Right lobe of liver (tissue), 6 donors: ENCODE measurements at regions not wholly inside any gene's neighbourhood (a gene's known extent, or its start where the extent isn't known, plus 50 kb on each side); places are given as distances from the start of the nearest gene placed in this dataset.

Source experiments
- ATAC-seq, 4 donors: fragments of 200-7000 bp; cut with Tn5 transposase; one replicate each; pipeline ENCODE4 v1.9.1; 2020; ENCODE audit warnings: mild to moderate bottlenecking in 4 of 4, moderate library complexity in 4 of 4
- DNase-seq, 3 donors: peaks; one replicate each; pipeline ENCODE4 v3.0.0-alpha.2; 2020
- H3K27ac ChIP-seq, 3 donors: fragments of 200-600 bp; one replicate each; pipeline ENCODE4 v1.8.0; 2022
- H3K27me3 ChIP-seq, 2 donors: fragments of 200-600 bp; one replicate each; pipeline ENCODE4 v1.8.0; 2022
- H3K36me3 ChIP-seq, 4 donors: fragments of 200-600 bp; sonication (generic) in 1 of 4; one replicate each; pipeline versions ENCODE4 v1.5.1 to v1.8.0; 2017 to 2022; ENCODE audit warnings: control low read depth in 1 of 4
- H3K4me1 ChIP-seq, 4 donors: fragments of 200-600 bp; sonication (generic) in 1 of 4; one replicate each; pipeline versions ENCODE4 v1.5.1 to v1.8.0; 2017 to 2022; ENCODE audit warnings: control low read depth in 1 of 4
- H3K4me3 ChIP-seq, 3 donors: fragments of 200-600 bp; one replicate each; pipeline ENCODE4 v1.8.0; 2022
- H3K9me3 ChIP-seq, 4 donors: fragments of 200-600 bp; sonication (generic) in 1 of 4; one replicate each; pipeline versions ENCODE4 v1.5.1 to v1.8.0; 2017 to 2022; ENCODE audit warnings: control low read depth in 1 of 4
- CTCF ChIP-seq, 4 donors: fragments of 200-600 bp in 3 of 4; fragments of 450-650 bp in 1 of 4; IDR thresholded peaks; one replicate each; pipeline versions ENCODE4 v1.5.1 to v1.8.0; 2016 to 2022; ENCODE audit warnings: antibody characterized with exemption in 4 of 4, mild to moderate bottlenecking in 2 of 4
- POLR2A ChIP-seq: fragments of 450-650 bp; IDR thresholded peaks from one replicate; pipeline ENCODE4 v1.6.1; 2017; ENCODE audit warnings: antibody characterized with exemption, mild to moderate bottlenecking
- WGBS: methylation state at CpG from one replicate; pipeline ENCODE4 v1.1.6; 2018; ENCODE audit warnings: low coverage, low lambda C conversion rate; ENCODE audit not compliant: insufficient coverage; ENCODE audit errors: missing lambda C conversion rate; 5-methylcytosine and 5-hydroxymethylcytosine counted together
- intact Hi-C, 2 donors: fragments of 100-400 bp; cut with DNase I; formaldehyde crosslinking; loops; one replicate each; pipeline versions ENCODE4 v1.11.2 to v1.14.1; 2022
- donor health status: DM: no; HTN: yes; CAD: no.
- donor health status: DM: no; HTN: no; CAD: no.
- donor health status: DM: no; HTN: no; CAD: no.
- donor health status: DM: no; HTN: yes; CAD: no.
- donor health status: DM: no; HTN: yes; CAD: no.

- no peaks in the 10 kb centered on the region for H3K4me1 ChIP-seq
- no peaks in the 10 kb centered on the region for H3K9me3 ChIP-seq
- no peak overlapping the region for H3K4me3 ChIP-seq
- H3K27ac ChIP-seq, result no peak overlapping the region
- intact Hi-C loops, result no loop called here
- H3K27me3 ChIP-seq, result no peaks in the 10 kb centered on the region
- no peaks in the 10 kb centered on the region for H3K36me3 ChIP-seq
- DNase-seq, result no peak
- ATAC-seq, result no peak
- no peak for TF ChIP-seq POLR2A
- TF ChIP-seq CTCF (IDR thresholded peaks at IDR 0.05), result no peak
- WGBS, result 15% methylated on average over 4 of the region's 6 CpGs
Measured at GRCh38 chr2:5590886-5591285, 101.3 kb upstream of the SOX11 start.

DNA sequence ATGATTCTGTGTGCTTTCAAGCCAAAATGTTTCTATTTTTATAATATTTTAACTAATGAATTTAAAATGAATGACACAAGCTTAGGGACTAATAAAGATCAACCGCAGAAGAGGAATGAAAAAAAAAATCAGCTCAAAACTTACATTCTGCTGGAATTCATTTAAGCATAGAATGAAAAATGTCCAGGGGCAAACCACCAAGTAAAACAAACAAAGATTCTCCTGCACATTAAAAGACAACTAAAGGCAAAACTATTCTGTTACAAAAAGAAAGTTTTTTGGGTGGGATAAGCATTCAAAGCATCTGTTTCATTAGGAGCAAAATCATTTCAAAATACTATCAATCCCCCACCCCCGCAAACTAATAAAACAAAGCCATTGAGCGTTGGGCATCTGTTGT is 99.3 kb upstream of the SOX11 start:
- H3K4me3 ChIP-seq, result no peak overlapping the region
- no peak for TF ChIP-seq POLR2A
- TF ChIP-seq CTCF (IDR thresholded peaks at IDR 0.05), result no peak
- H3K27me3 ChIP-seq, result no peaks in the 10 kb centered on the region
- ATAC-seq, result no peak
- intact Hi-C loops, result no loop called here
- H3K27ac ChIP-seq, result no peak overlapping the region
- no peaks in the 10 kb centered on the region for H3K9me3 ChIP-seq
- DNase-seq, result no peak
- no peaks in the 10 kb centered on the region for H3K36me3 ChIP-seq
- WGBS, result 58% methylated on average over 2 of the region's 3 CpGs
- H3K4me1 ChIP-seq, result no peaks in the 10 kb centered on the region

- ATAC-seq, result no peak
- Histone ChIP-seq H3K4me1 (no peaks in the 10 kb centered on the region), H3K4me3 (no peak overlapping the region), H3K27me3 (no peaks in the 10 kb centered on the region), H3K9me3 (no peaks in the 10 kb centered on the region), H3K36me3 (no peaks in the 10 kb centered on the region), H3K27ac (no peak overlapping the region)
- DNase-seq, result no peak
- TF ChIP-seq POLR2A (no peak), CTCF (IDR thresholded peaks at IDR 0.05) (no peak)
- 28% methylated on average over 6 of the region's 6 CpGs for WGBS
- intact Hi-C loops, result no loop called here
Measured at GRCh38 chr2:5594249-5594695, 97.9 kb upstream of the SOX11 start.

- intact Hi-C loops, result no loop called here
- Histone ChIP-seq H3K27ac (no peak overlapping the region), H3K27me3 (no peaks in the 10 kb centered on the region), H3K9me3 (no peaks in the 10 kb centered on the region), H3K4me3 (no peak overlapping the region), H3K4me1 (no peaks in the 10 kb centered on the region), H3K36me3 (no peaks in the 10 kb centered on the region)
- DNase-seq, result no peak
- TF ChIP-seq POLR2A, result no peak
- no peak for TF ChIP-seq CTCF (IDR thresholded peaks at IDR 0.05)
- ATAC-seq, result no peak
Measured at GRCh38 chr2:5596868-5597267, 95.3 kb upstream of the SOX11 start.

- H3K9me3 ChIP-seq, result no peaks in the 10 kb centered on the region
- H3K27me3 ChIP-seq, result no peaks in the 10 kb centered on the region
- no peak for DNase-seq
- H3K4me3 ChIP-seq, result no peak overlapping the region
- intact Hi-C loops, result no loop called here
- no peak overlapping the region for H3K27ac ChIP-seq
- WGBS, result 45% methylated on average over 4 of the region's 4 CpGs
- H3K4me1 ChIP-seq, result no peaks in the 10 kb centered on the region
- H3K36me3 ChIP-seq, result no peaks in the 10 kb centered on the region
- no peak for ATAC-seq
- TF ChIP-seq POLR2A (no peak), CTCF (IDR thresholded peaks at IDR 0.05) (no peak)
Measured at GRCh38 chr2:5598156-5598555, 94.0 kb upstream of the SOX11 start.
